HL-60 (cell line): ENCODE measurements at regions not wholly inside any gene's neighbourhood (a gene's known extent, or its start where the extent isn't known, plus 50 kb on each side); places are given as distances from the start of the nearest gene placed in this dataset.

ENCODE experiments used
- DNase-seq, 2 experiments: peaks; one replicate each; pipeline ENCODE4 v3.0.0-alpha.2; 2010 to 2020; ENCODE audit warnings: low read depth in 1 of 2, low spot score in 1 of 2
- H3K27ac ChIP-seq: fragments of 250-450 bp; sonication (Bioruptor Pico); replicated peaks from 2 replicates; pipeline ENCODE4 v1.5.1; 2020; ENCODE audit warnings: mild to moderate bottlenecking, moderate library complexity
- H3K27me3 ChIP-seq: fragments of 250-450 bp; sonication (Bioruptor Pico); 2 replicates; pipeline ENCODE4 v1.5.1; 2021; ENCODE audit warnings: mild to moderate bottlenecking, moderate library complexity; ENCODE audit not compliant: insufficient read depth, poor library complexity, severe bottlenecking
- H3K4me3 ChIP-seq: replicated peaks from 2 replicates; pipeline ENCODE4 v1.5.1; 2011; ENCODE audit warnings: mild to moderate bottlenecking, control low read depth, low read length; ENCODE audit not compliant: insufficient read depth
- CTCF ChIP-seq: IDR thresholded peaks from one replicate; pipeline ENCODE4 v1.5.1; 2011; ENCODE audit warnings: low read length, control low read depth, inconsistent platforms; ENCODE audit not compliant: insufficient read depth
- GABPA ChIP-seq: IDR thresholded peaks from 2 replicates; pipeline ENCODE4 v1.6.1; 2012; ENCODE audit warnings: low read depth
- POLR2AphosphoS5 ChIP-seq: IDR thresholded peaks from 2 replicates; pipeline ENCODE4 v1.6.1; 2012; ENCODE audit warnings: low read depth
- REST ChIP-seq: IDR thresholded peaks from 2 replicates; pipeline ENCODE4 v1.6.1; 2012; ENCODE audit warnings: low read depth; ENCODE audit not compliant: insufficient replicate concordance
- SPI1 ChIP-seq: IDR thresholded peaks from 2 replicates; pipeline ENCODE4 v1.6.1; 2012; ENCODE audit warnings: low read depth, mild to moderate bottlenecking, borderline replicate concordance

- no peak for DNase-seq
- H3K27ac ChIP-seq: peak overlapping the region; percentile 77
- H3K27me3 ChIP-seq: no peaks in the 10 kb centered on the region
- H3K4me3 ChIP-seq: no peak overlapping the region
- TF ChIP-seq SPI1 (no peak), REST (no peak), POLR2AphosphoS5 (no peak; the same call in 1 of the 2 replicates), GABPA (no peak), CTCF (no peak)
Measured at GRCh38 chr12:93244514-93245077, 133.1 kb upstream of the NUDT4 start.

GRCh38 chr12:93245543-93245942 lies 132.2 kb upstream of the NUDT4 start:
- TF ChIP-seq GABPA (no peak), SPI1 (no peak), POLR2AphosphoS5 (no peak), REST (no peak), CTCF (no peak)
- Histone ChIP-seq H3K27me3 (no peaks in the 10 kb centered on the region), H3K4me3 (no peak overlapping the region), H3K27ac (no peak overlapping the region; the same call in 1 of the 2 replicates)
- DNase-seq: no peak

GRCh38 chr12:93247313-93247991 lies 130.3 kb upstream of the NUDT4 start:
- TF ChIP-seq POLR2AphosphoS5 (no peak), CTCF (no peak), GABPA (no peak), REST (no peak), SPI1 (no peak)
- H3K27me3 ChIP-seq: no peaks in the 10 kb centered on the region
- H3K4me3 ChIP-seq: no peak overlapping the region
- no peak overlapping the region for H3K27ac ChIP-seq
- DNase-seq: no peak
